22Rv1 (cell line): ENCODE measurements at regions not wholly inside any gene's neighbourhood (a gene's known extent, or its start where the extent isn't known, plus 50 kb on each side); places are given as distances from the start of the nearest gene placed in this dataset.

Experiments
- CTCF ChIP-seq: fragments of 450-650 bp; IDR thresholded peaks from 2 replicates; pipeline ENCODE4 v1.5.1; 2017; ENCODE audit warnings: mild to moderate bottlenecking
- ZFX ChIP-seq: fragments of 450-650 bp; IDR thresholded peaks from 2 replicates; pipeline ENCODE4 v1.6.1; 2017; ENCODE audit warnings: antibody characterized with exemption, borderline replicate concordance

DNA sequence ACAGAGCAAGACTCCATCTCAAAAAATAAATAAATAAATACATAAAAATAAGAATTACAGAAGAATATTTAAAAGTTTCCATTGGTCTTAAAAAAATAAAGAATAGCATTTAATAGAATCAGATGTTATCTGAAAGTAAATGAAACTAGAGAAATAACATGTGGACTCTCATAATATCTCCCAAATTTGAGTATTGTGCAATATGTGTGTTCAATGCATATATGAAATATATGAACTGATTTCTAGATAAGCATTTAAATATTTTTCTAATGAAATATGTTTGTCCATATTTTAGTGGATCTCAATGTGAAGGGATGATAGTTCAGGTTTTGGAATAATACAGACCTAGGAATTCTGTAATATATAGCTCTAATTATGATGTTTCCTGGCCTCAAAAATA lies 265.9 kb upstream of the PMFBP1 start:
- TF ChIP-seq CTCF = no peak
- TF ChIP-seq ZFX = no peak
